CD4-positive, alpha-beta T cell treated with Interleukin-1 beta for 1 hour (primary cell): ENCODE measurements at regions not wholly inside any gene's neighbourhood (a gene's known extent, or its start where the extent isn't known, plus 50 kb on each side); places are given as distances from the start of the nearest gene placed in this dataset.
"Not testable (repeated sequence)": the region's sequence is repeated elsewhere in the genome, so short reads cannot be mapped to it uniquely, and the experiment has no call there.

ENCODE experiments used
- DNase-seq, 2 donors: peaks; one replicate each; pipeline ENCODE4 v3.0.0-alpha.2; 2020 to 2022

GRCh38 chr5:83800201-83800600, 79.5 kb upstream of the HAPLN1 start:
- DNase-seq, result no peak

- not testable (repeated sequence) for DNase-seq
Measured at GRCh38 chr5:83799020-83799419, 78.4 kb upstream of the HAPLN1 start.

GRCh38 chr5:83789371-83789770, 68.7 kb upstream of the HAPLN1 start:
- DNase-seq, result no peak

- DNase-seq, result no peak
Measured at GRCh38 chr5:83787631-83788030, 67.0 kb upstream of the HAPLN1 start.

GRCh38 chr5:83785176-83785668, 64.6 kb upstream of the HAPLN1 start:
- DNase-seq, result no peak

- no peak for DNase-seq
Measured at GRCh38 chr5:83780699-83781350, 60.2 kb upstream of the HAPLN1 start.

- no peak for DNase-seq
Measured at GRCh38 chr5:83777856-83778255, 57.2 kb upstream of the HAPLN1 start.

- no peak for DNase-seq
Measured at GRCh38 chr5:83776437-83777031, 55.9 kb upstream of the HAPLN1 start.
